ENCODE measurements at regions not wholly inside any gene's neighbourhood (a gene's known extent, or its start where the extent isn't known, plus 50 kb on each side); places are given as distances from the start of the nearest gene placed in this dataset.
"Not testable (repeated sequence)": the region's sequence is repeated elsewhere in the genome, so short reads cannot be mapped to it uniquely, and the experiment has no call there.

DNA sequence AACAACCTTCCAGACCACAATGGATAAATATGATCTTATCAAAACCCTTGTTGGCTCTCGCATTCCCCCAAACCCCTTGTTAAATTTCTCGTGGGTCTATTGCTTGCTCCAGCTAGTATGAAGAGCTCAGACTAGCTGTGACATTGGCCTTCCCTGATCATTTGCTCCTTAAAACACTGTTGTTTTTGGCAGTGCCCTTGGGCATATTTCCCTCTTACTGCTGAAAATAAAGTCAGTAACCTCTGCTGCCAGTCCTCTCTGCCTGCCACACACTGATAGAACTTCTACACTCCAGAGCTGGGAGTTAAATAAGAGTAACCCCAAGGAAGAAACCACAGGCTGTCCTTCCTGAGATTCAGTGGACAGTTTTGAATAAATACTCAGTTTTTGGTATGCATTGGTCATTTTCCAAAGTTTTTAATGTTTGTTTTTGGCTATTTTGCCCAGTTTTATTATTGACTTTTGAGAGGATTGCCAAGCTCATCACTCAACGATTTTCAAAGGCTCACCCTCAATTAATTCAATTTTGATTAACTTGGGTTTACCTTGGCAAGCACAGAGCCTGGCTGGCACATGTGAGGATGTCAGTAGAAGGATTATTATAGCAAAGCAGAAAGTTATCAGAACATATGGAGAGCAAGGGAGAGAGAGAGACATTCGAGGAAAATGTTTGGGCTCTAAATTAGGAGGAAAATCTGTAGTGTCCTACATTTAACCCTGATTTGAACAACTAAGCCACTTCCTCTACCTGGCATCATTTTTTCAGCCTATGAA is 84.3 kb upstream of the SYN3 start:
- Histone ChIP-seq H3K4me3 (no peak overlapping the region), H3K9me3 (replicated peaks in 1 of 3) (no peaks in the 10 kb centered on the region), H3K4me1 (replicated peaks in 1 of 2) (no peaks in the 10 kb centered on the region), H3K36me3 (replicated peaks in 1 of 2) (no peaks in the 10 kb centered on the region), H3K27ac (no peak overlapping the region), H3K27me3 (no peaks in the 10 kb centered on the region)
- WGBS, 4 donors, result 34 to 44% (median 40%) methylated on average over 4 of the region's 4 CpGs
- TF ChIP-seq, protein P1, sequence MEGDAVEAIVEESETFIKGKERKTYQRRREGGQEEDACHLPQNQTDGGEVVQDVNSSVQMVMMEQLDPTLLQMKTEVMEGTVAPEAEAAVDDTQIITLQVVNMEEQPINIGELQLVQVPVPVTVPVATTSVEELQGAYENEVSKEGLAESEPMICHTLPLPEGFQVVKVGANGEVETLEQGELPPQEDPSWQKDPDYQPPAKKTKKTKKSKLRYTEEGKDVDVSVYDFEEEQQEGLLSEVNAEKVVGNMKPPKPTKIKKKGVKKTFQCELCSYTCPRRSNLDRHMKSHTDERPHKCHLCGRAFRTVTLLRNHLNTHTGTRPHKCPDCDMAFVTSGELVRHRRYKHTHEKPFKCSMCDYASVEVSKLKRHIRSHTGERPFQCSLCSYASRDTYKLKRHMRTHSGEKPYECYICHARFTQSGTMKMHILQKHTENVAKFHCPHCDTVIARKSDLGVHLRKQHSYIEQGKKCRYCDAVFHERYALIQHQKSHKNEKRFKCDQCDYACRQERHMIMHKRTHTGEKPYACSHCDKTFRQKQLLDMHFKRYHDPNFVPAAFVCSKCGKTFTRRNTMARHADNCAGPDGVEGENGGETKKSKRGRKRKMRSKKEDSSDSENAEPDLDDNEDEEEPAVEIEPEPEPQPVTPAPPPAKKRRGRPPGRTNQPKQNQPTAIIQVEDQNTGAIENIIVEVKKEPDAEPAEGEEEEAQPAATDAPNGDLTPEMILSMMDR (IDR thresholded peaks at IDR 0.05), result no peak
- no peak for TF ChIP-seq POLR2A (IDR thresholded peaks at IDR 0.05)
- no peak for DNase-seq
- intact Hi-C loops (cut with DNase I), result no loop called here

DNA sequence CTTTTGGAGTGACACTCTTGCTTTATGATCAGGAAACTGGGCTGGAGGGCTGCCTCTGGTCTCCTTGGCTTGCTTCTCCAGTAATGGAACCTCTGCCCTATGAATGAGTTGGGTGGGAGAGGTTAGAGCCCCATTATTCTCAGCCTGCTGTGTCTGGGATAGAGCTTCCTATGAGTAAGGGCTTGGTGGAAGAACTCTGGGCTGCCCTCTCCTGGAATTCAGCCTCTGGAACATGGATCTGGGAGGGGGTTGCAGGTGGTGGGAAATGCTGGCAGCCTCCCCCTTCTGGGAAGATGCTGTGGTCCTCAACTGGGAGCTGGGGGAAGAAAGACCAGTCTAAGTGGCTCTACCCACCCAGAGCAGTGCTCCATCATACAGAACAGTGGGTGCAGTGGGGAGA is 81.8 kb upstream of the SYN3 start:
- intact Hi-C loops (cut with DNase I), result no loop called here
- H3K9me3 ChIP-seq (replicated peaks in 1 of 3), result no peaks in the 10 kb centered on the region
- no peak for DNase-seq

DNA sequence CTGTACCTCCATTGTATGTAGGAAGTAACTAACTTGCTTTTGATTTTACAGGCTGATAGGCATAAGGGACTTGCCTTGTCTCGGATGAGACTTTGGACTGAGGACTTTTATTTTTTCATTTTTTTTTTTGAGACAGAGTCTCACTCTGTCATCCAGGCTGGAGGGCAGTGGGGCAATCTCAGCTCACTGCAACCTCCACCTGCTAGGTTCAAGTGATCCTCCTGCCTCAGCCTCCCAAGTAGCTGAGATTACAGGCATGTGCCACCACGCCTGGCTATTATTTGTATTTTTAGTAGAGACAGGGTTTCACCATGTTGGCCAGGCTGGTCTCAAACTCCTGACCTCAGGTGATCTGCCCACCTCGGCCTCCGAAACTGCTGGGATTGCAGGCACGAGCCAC is 80.2 kb upstream of the SYN3 start:
- H3K4me3 ChIP-seq; H3K4me1 ChIP-seq (replicated peaks in 1 of 2); H3K36me3 ChIP-seq (replicated peaks in 1 of 2); H3K27ac ChIP-seq; H3K27me3 ChIP-seq; intact Hi-C loops (cut with DNase I); H3K9me3 ChIP-seq (replicated peaks in 1 of 3); DNase-seq: not testable (repeated sequence)
- WGBS, 4 donors, result 44 to 72% (median 59%) methylated on average over 3 to 5 of the region's 5 CpGs

More for the DNA sequence above, 81.8 kb upstream of the SYN3 start:
- no peaks in the 10 kb centered on the region for H3K36me3 ChIP-seq (replicated peaks in 1 of 2)
- no peak for TF ChIP-seq POLR2A (IDR thresholded peaks at IDR 0.05)
- TF ChIP-seq, protein P1 (IDR thresholded peaks at IDR 0.05), result no peak
- H3K4me3 ChIP-seq, result no peak overlapping the region
- no peaks in the 10 kb centered on the region for H3K27me3 ChIP-seq
- H3K27ac ChIP-seq, result no peak overlapping the region
- no peaks in the 10 kb centered on the region for H3K4me1 ChIP-seq (replicated peaks in 1 of 2)

DNA sequence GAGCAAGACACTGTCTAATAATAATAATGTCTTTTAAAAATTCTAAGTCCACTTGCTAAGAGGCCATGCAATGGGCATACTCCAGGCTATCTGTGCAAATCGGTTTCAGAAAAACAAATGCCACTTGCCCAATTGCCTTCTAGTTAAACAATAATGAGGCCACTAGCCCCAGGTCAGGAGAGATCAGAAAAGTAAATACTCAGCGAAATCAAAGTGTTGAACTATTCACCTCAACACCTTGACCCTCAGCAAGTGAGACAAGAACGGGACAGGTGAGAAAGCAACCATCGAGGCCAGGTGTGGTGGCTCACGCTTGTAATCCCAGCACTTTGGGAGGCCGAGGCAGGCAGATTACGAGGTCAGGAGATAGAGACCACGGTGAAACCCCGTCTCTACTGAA is 72.3 kb upstream of the SYN3 start:
- Histone ChIP-seq H3K9me3 (replicated peaks in 1 of 3) (no peaks in the 10 kb centered on the region), H3K4me3 (no peak overlapping the region), H3K27me3 (no peaks in the 10 kb centered on the region), H3K27ac (no peak overlapping the region), H3K4me1 (replicated peaks in 1 of 2) (no peaks in the 10 kb centered on the region), H3K36me3 (replicated peaks in 1 of 2) (no peaks in the 10 kb centered on the region)
- 74 to 85% (median 83%) methylated on average over 7 to 9 of the region's 9 CpGs for WGBS, 4 donors
- DNase-seq, result no peak
- intact Hi-C loops (cut with DNase I), result no loop called here
- no peak for TF ChIP-seq POLR2A (IDR thresholded peaks at IDR 0.05)
- TF ChIP-seq, protein P1 (IDR thresholded peaks at IDR 0.05), result no peak

DNA sequence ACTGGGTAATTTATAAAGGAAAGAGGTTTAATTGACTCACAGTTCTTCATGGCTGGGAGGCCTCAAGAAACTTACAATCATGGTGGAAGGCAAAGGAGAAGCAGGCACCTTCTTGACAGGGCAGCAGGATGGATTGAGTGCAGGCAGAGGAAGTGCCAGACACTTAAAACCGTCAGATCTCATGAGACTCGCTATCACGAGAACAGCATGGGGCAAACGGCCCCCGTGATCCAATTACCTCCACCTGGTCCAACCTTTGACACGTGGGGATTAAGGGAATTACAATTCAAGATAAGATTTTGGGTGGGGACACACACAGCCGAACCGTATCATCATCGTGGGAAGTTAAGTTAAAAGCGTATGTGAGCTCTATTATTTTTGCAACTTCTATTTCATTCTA is 71.4 kb upstream of the SYN3 start:
- Histone ChIP-seq H3K27ac (no peak overlapping the region), H3K4me1 (replicated peaks in 1 of 2) (no peaks in the 10 kb centered on the region), H3K9me3 (replicated peaks in 1 of 3) (no peaks in the 10 kb centered on the region), H3K4me3 (no peak overlapping the region), H3K27me3 (no peaks in the 10 kb centered on the region), H3K36me3 (replicated peaks in 1 of 2) (no peaks in the 10 kb centered on the region)
- WGBS, 4 donors, result 49 to 62% (median 54%) methylated on average over 10 of the region's 10 CpGs
- no peak for DNase-seq
- TF ChIP-seq, protein P1 (IDR thresholded peaks at IDR 0.05), result no peak
- no peak for TF ChIP-seq POLR2A (IDR thresholded peaks at IDR 0.05)
- intact Hi-C loops (cut with DNase I), result loop anchor here in 1 of 2 donors (10.0 kb wide), 1 partner anchor 105 kb away; no protein-coding TSS in a partner anchor

All from adrenal gland (tissue), 9 donors.